ENCODE measurements at regions not wholly inside any gene's neighbourhood (a gene's known extent, or its start where the extent isn't known, plus 50 kb on each side); places are given as distances from the start of the nearest gene placed in this dataset.

- no peak for TF ChIP-seq REST (IDR thresholded peaks at IDR 0.05; ENCODE audit: unreplicated experiment)
- no peak for TF ChIP-seq POLR2AphosphoS5 (IDR thresholded peaks at IDR 0.05; ENCODE audit: low read depth)
- no peak for TF ChIP-seq STAT1 (IDR thresholded peaks at IDR 0.05; ENCODE audit: unreplicated experiment)
Measured at GRCh38 chr22:47422736-47423135, 660.3 kb downstream of the TBC1D22A start (continued).

GRCh38 chr22:47421846-47422245 lies 659.4 kb downstream of the TBC1D22A start:
- no peak for ATAC-seq
- peaks cover 2% of the 10 kb centered on the region for H3K27me3 Mint-ChIP-seq (ENCODE audit: insufficient read depth, low read depth, poor library complexity)

GRCh38 chr22:47420211-47420610 lies 657.8 kb downstream of the TBC1D22A start:
- Histone ChIP-seq H3K4me1 (ENCODE audit: insufficient read depth) (no peaks in the 10 kb centered on the region), H3K27me3 (ENCODE audit: insufficient read depth) (no peaks in the 10 kb centered on the region), H3F3A (replicated peaks; ENCODE audit: low read depth) (no peaks in the 10 kb centered on the region), H4K20me1 (replicated peaks; ENCODE audit: insufficient read depth) (no peaks in the 10 kb centered on the region), H3K36me3 (ENCODE audit: insufficient read depth) (0 out of 2 replicates have a peak, but pooled peaks cover 5% of the 10 kb centered on the region), H3K79me2 (replicated peaks; ENCODE audit: insufficient read depth) (no peaks in the 10 kb centered on the region), H3K4me3 (no peak overlapping the region), H2AFZ (no peak overlapping the region), H3K27ac (ENCODE audit: low read depth) (no peak overlapping the region), H3K9me2 (ENCODE audit: insufficient read depth) (no peaks in the 10 kb centered on the region), H3K4me2 (no peak overlapping the region)
- no peak overlapping the region for H3K4me3 Mint-ChIP-seq
- ATAC-seq (no peak), DNase-seq (ENCODE audit: low spot score) (no peak)
- no peaks in the 10 kb centered on the region for H3K4me1 Mint-ChIP-seq
- H3K9me3 Mint-ChIP-seq: peaks cover 100% of the 10 kb centered on the region
- no peak overlapping the region for H3K27ac Mint-ChIP-seq
- peaks cover 2% of the 10 kb centered on the region for H3K27me3 Mint-ChIP-seq (ENCODE audit: insufficient read depth, low read depth, poor library complexity)
- peaks cover 63% of the 10 kb centered on the region for H3K36me3 Mint-ChIP-seq (ENCODE audit: low read depth)
- TF ChIP-seq, protein P1, sequence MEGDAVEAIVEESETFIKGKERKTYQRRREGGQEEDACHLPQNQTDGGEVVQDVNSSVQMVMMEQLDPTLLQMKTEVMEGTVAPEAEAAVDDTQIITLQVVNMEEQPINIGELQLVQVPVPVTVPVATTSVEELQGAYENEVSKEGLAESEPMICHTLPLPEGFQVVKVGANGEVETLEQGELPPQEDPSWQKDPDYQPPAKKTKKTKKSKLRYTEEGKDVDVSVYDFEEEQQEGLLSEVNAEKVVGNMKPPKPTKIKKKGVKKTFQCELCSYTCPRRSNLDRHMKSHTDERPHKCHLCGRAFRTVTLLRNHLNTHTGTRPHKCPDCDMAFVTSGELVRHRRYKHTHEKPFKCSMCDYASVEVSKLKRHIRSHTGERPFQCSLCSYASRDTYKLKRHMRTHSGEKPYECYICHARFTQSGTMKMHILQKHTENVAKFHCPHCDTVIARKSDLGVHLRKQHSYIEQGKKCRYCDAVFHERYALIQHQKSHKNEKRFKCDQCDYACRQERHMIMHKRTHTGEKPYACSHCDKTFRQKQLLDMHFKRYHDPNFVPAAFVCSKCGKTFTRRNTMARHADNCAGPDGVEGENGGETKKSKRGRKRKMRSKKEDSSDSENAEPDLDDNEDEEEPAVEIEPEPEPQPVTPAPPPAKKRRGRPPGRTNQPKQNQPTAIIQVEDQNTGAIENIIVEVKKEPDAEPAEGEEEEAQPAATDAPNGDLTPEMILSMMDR (conservative IDR thresholded peaks at IDR 0.05; ENCODE audit: low read depth in 2 of 2): no peak

More at GRCh38 chr22:47421846-47422245, 659.4 kb downstream of the TBC1D22A start:
- Mint-ChIP-seq H3K27ac (no peak overlapping the region), H3K36me3 (ENCODE audit: low read depth) (peaks cover 62% of the 10 kb centered on the region), H3K4me1 (no peaks in the 10 kb centered on the region), H3K4me3 (no peak overlapping the region), H3K9me3 (peaks cover 100% of the 10 kb centered on the region)
- H3K9me2 ChIP-seq (ENCODE audit: insufficient read depth): no peaks in the 10 kb centered on the region
- no peaks in the 10 kb centered on the region for H3K4me1 ChIP-seq (ENCODE audit: insufficient read depth)
- H3K4me3 ChIP-seq: no peak overlapping the region
- no peaks in the 10 kb centered on the region for H4K20me1 ChIP-seq (replicated peaks; ENCODE audit: insufficient read depth)
- no peak for DNase-seq (ENCODE audit: low spot score)
- H3K27ac ChIP-seq (ENCODE audit: low read depth): no peak overlapping the region
- H2AFZ ChIP-seq: no peak overlapping the region
- no peaks in the 10 kb centered on the region for H3K79me2 ChIP-seq (replicated peaks; ENCODE audit: insufficient read depth)
- TF ChIP-seq JUNB (IDR thresholded peaks at IDR 0.05; ENCODE audit: unreplicated experiment) (no peak), ZNF331 (CRISPR knock-in tag; IDR thresholded peaks at IDR 0.05; ENCODE audit: low read depth) (no peak), ETS1 (IDR thresholded peaks at IDR 0.05) (no peak)
- H3K4me2 ChIP-seq: no peak overlapping the region
- H3F3A ChIP-seq (replicated peaks; ENCODE audit: low read depth): no peaks in the 10 kb centered on the region
- no peaks in the 10 kb centered on the region for H3K27me3 ChIP-seq (ENCODE audit: insufficient read depth)
- 0 out of 2 replicates have a peak, but pooled peaks cover 5% of the 10 kb centered on the region for H3K36me3 ChIP-seq (ENCODE audit: insufficient read depth)

All from GM23338 (cell line).